GM23338 (cell line): ENCODE measurements at regions not wholly inside any gene's neighbourhood (a gene's known extent, or its start where the extent isn't known, plus 50 kb on each side); places are given as distances from the start of the nearest gene placed in this dataset.

Source experiments
- ATAC-seq: fragments of 200-7000 bp; cut with Tn5 transposase; 3 replicates; pipeline ENCODE4 v1.9.1; 2020
- DNase-seq: peaks from one replicate; pipeline ENCODE4 v3.0.0-alpha.2; 2015; ENCODE audit warnings: low spot score
- H2AFZ ChIP-seq: fragments of 200-600 bp; sonication (generic); 2 replicates; pipeline ENCODE4 v1.8.0; 2016; ENCODE audit warnings: antibody characterized with exemption, mild to moderate bottlenecking, moderate library complexity
- H3F3A ChIP-seq: fragments of 200-600 bp; sonication (generic); replicated peaks from 2 replicates; pipeline ENCODE4 v1.8.0; 2017; ENCODE audit warnings: antibody characterized with exemption, mixed run types, low read depth
- H3K27ac ChIP-seq: fragments of 200-600 bp; sonication (generic); 2 replicates; pipeline ENCODE4 v1.6.1; 2016; ENCODE audit warnings: low read depth
- H3K27me3 ChIP-seq: fragments of 200-600 bp; sonication (generic); 2 replicates; pipeline ENCODE4 v1.8.0; 2016; ENCODE audit warnings: mild to moderate bottlenecking, mixed run types, moderate library complexity; ENCODE audit not compliant: insufficient read depth
- H3K36me3 ChIP-seq: fragments of 200-600 bp; sonication (generic); 2 replicates; pipeline ENCODE4 v1.8.0; 2016; ENCODE audit warnings: mild to moderate bottlenecking; ENCODE audit not compliant: insufficient read depth
- H3K4me1 ChIP-seq: fragments of 200-600 bp; sonication (generic); 2 replicates; pipeline ENCODE4 v1.8.0; 2016; ENCODE audit warnings: mild to moderate bottlenecking, moderate library complexity; ENCODE audit not compliant: insufficient read depth
- H3K4me2 ChIP-seq: fragments of 200-600 bp; sonication (generic); 2 replicates; pipeline ENCODE4 v1.7.1; 2017; ENCODE audit warnings: mixed run types
- H3K4me3 ChIP-seq: fragments of 200-600 bp; sonication (generic); 2 replicates; pipeline ENCODE4 v1.6.1; 2016; ENCODE audit warnings: mixed run types
- H3K79me2 ChIP-seq: fragments of 200-600 bp; sonication (generic); replicated peaks from 2 replicates; pipeline ENCODE4 v1.8.0; 2017; ENCODE audit warnings: mild to moderate bottlenecking; ENCODE audit not compliant: insufficient read depth
- H3K9me2 ChIP-seq: fragments of 200-600 bp; sonication (generic); 2 replicates; pipeline ENCODE4 v1.8.0; 2017; ENCODE audit not compliant: insufficient read depth
- H4K20me1 ChIP-seq: fragments of 200-600 bp; sonication (generic); replicated peaks from 2 replicates; pipeline ENCODE4 v1.8.0; 2017; ENCODE audit warnings: mild to moderate bottlenecking; ENCODE audit not compliant: insufficient read depth
- H3K27ac Mint-ChIP-seq: 2 replicates; pipeline ENCODE4 v1.8.0; 2020; ENCODE audit warnings: inconsistent platforms, mild to moderate bottlenecking, moderate library complexity, mixed read lengths
- H3K27me3 Mint-ChIP-seq: 3 replicates; pipeline ENCODE4 v1.8.0; 2022; ENCODE audit warnings: low read depth, mild to moderate bottlenecking, moderate library complexity, mixed read lengths, inconsistent platforms; ENCODE audit not compliant: insufficient read depth, poor library complexity
- H3K36me3 Mint-ChIP-seq: 3 replicates; pipeline ENCODE4 v1.8.0; 2021; ENCODE audit warnings: low read depth, mild to moderate bottlenecking, inconsistent platforms, moderate library complexity, mixed read lengths
- H3K4me1 Mint-ChIP-seq: 3 replicates; pipeline ENCODE4 v1.8.0; 2020; ENCODE audit warnings: mild to moderate bottlenecking, inconsistent platforms, mixed read lengths
- H3K4me3 Mint-ChIP-seq: 3 replicates; pipeline ENCODE4 v1.8.0; 2021; ENCODE audit warnings: moderate library complexity, mild to moderate bottlenecking, inconsistent platforms, mixed read lengths
- H3K9me3 Mint-ChIP-seq: 3 replicates; pipeline ENCODE4 v1.8.0; 2020; ENCODE audit warnings: moderate library complexity, mild to moderate bottlenecking, inconsistent platforms, mixed read lengths
- CREB1 ChIP-seq: fragments of 250-450 bp; sonication (Bioruptor Pico); IDR thresholded peaks from 2 replicates; pipeline ENCODE4 v1.5.0; 2020; ENCODE audit warnings: low read depth, mild to moderate bottlenecking, moderate library complexity
- CTCF ChIP-seq, 2 experiments: fragments of 200-600 bp in 1 of 2; sonication (generic) in 1 of 2; conservative IDR thresholded peaks; 2 replicates each; pipeline versions ENCODE4 v1.5.1 to v1.6.1; 2016 to 2017; ENCODE audit warnings: antibody characterized with exemption in 2 of 2, low read depth in 2 of 2, mild to moderate bottlenecking in 2 of 2, moderate library complexity in 1 of 2
- EZH2phosphoT487 ChIP-seq: fragments of 200-600 bp; sonication (generic); IDR thresholded peaks from one replicate; pipeline ENCODE4 v1.8.1; 2018; ENCODE audit warnings: antibody characterized with exemption; ENCODE audit not compliant: unreplicated experiment
- JUNB ChIP-seq: IDR thresholded peaks from one replicate; pipeline ENCODE4 v1.6.1; 2016; ENCODE audit warnings: antibody characterized with exemption; ENCODE audit not compliant: unreplicated experiment
- NANOG ChIP-seq: IDR thresholded peaks from 2 replicates; pipeline ENCODE4 v1.6.1; 2016; ENCODE audit warnings: antibody characterized with exemption, borderline replicate concordance
- REST ChIP-seq: IDR thresholded peaks from one replicate; pipeline ENCODE4 v1.6.1; 2018; ENCODE audit warnings: antibody characterized with exemption; ENCODE audit not compliant: unreplicated experiment
- STAT1 ChIP-seq: IDR thresholded peaks from one replicate; pipeline ENCODE4 v1.6.1; 2016; ENCODE audit warnings: antibody characterized with exemption; ENCODE audit not compliant: unreplicated experiment
- ZNF114 ChIP-seq: fragments of 250-450 bp; sonication (Bioruptor Pico); IDR thresholded peaks from 2 replicates; pipeline ENCODE4 v1.5.0; 2020; ENCODE audit warnings: mild to moderate bottlenecking, moderate library complexity
- ZNF331 ChIP-seq: fragments of 250-450 bp; sonication (Bioruptor Pico); IDR thresholded peaks from 2 replicates; pipeline ENCODE4 v1.5.0; 2020; ENCODE audit warnings: low read depth, mild to moderate bottlenecking, moderate library complexity

GRCh38 chr1:193553564-193553963, 367.2 kb upstream of the B3GALT2 start (continued):
- no peak for TF ChIP-seq CREB1 (CRISPR knock-in tag)
- TF ChIP-seq STAT1, result no peak

- DNase-seq (no peak), ATAC-seq (no peak)
- Mint-ChIP-seq H3K9me3 (no peaks in the 10 kb centered on the region), H3K27ac (no peak overlapping the region), H3K4me1 (peaks cover 3% of the 10 kb centered on the region; the same call in 1 of the 3 replicates), H3K36me3 (no peaks in the 10 kb centered on the region), H3K4me3 (no peak overlapping the region), H3K27me3 (peaks cover 2% of the 10 kb centered on the region)
- Histone ChIP-seq H3K4me1 (no peaks in the 10 kb centered on the region), H3K4me3 (no peak overlapping the region), H3K27me3 (no peaks in the 10 kb centered on the region), H4K20me1 (no peaks in the 10 kb centered on the region), H3F3A (no peaks in the 10 kb centered on the region), H3K4me2 (no peak overlapping the region), H2AFZ (no peak overlapping the region; the same call in 1 of the 2 replicates), H3K36me3 (no peaks in the 10 kb centered on the region), H3K79me2 (no peaks in the 10 kb centered on the region), H3K9me2 (no peaks in the 10 kb centered on the region), H3K27ac (no peak overlapping the region)
- TF ChIP-seq ZNF331 (CRISPR knock-in tag) (no peak), NANOG (no peak), REST (no peak), CTCF (conservative IDR thresholded peaks at IDR 0.05; ENCODE audit: low read depth in 2 of 2) (no peak)
These were observed 365.9 kb upstream of the B3GALT2 start for GRCh38 chr1:193552274-193552673.

- Mint-ChIP-seq H3K4me3 (no peak overlapping the region), H3K36me3 (no peaks in the 10 kb centered on the region), H3K27ac (no peak overlapping the region), H3K27me3 (no peaks in the 10 kb centered on the region), H3K9me3 (no peaks in the 10 kb centered on the region), H3K4me1 (no peaks in the 10 kb centered on the region)
- ATAC-seq, result no peak
- no peaks in the 10 kb centered on the region for H3K36me3 ChIP-seq
- no peak overlapping the region for H3K4me3 ChIP-seq
- no peaks in the 10 kb centered on the region for H3F3A ChIP-seq
- no peak for DNase-seq
- no peaks in the 10 kb centered on the region for H3K9me2 ChIP-seq
- no peaks in the 10 kb centered on the region for H3K27me3 ChIP-seq
- no peaks in the 10 kb centered on the region for H3K79me2 ChIP-seq
- no peak overlapping the region for H3K27ac ChIP-seq
- no peak overlapping the region for H2AFZ ChIP-seq
- H4K20me1 ChIP-seq, result no peaks in the 10 kb centered on the region
- no peaks in the 10 kb centered on the region for H3K4me1 ChIP-seq
- no peak overlapping the region for H3K4me2 ChIP-seq
- TF ChIP-seq JUNB (no peak), NANOG (no peak), EZH2phosphoT487 (no peak), ZNF114 (no peak), CREB1 (CRISPR knock-in tag) (no peak), ZNF331 (CRISPR knock-in tag) (no peak)
These were observed 362.7 kb upstream of the B3GALT2 start for GRCh38 chr1:193549081-193549480.
